ENCODE measurements at regions not wholly inside any gene's neighbourhood (a gene's known extent, or its start where the extent isn't known, plus 50 kb on each side); places are given as distances from the start of the nearest gene placed in this dataset.

GRCh38 chr3:5560199-5560598 is 372.7 kb downstream of the EDEM1 start:
- TF ChIP-seq SMARCA5 (IDR thresholded peaks at IDR 0.05): no peak
- no peak for TF ChIP-seq RFX5 (IDR thresholded peaks at IDR 0.05; ENCODE audit: low read depth, low read length)
- no peak for TF ChIP-seq YY1 (IDR thresholded peaks at IDR 0.05; ENCODE audit: borderline replicate concordance in 1 of 3, control insufficient read depth in 1 of 3, extremely low read depth in 1 of 3, insufficient read depth in 3 of 3, insufficient read length in 1 of 3, insufficient replicate concordance in 2 of 3, low read depth in 1 of 3, low read length in 2 of 3)
- no peak for TF ChIP-seq ZNF282 (CRISPR knock-in tag; IDR thresholded peaks at IDR 0.05)
- TF ChIP-seq MEIS2 (IDR thresholded peaks at IDR 0.05; ENCODE audit: partially characterized antibody): no peak
- TF ChIP-seq SMC3 (conservative IDR thresholded peaks at IDR 0.05; ENCODE audit: insufficient read depth, low read depth, low read length): no peak
